ENCODE measurements at regions not wholly inside any gene's neighbourhood (a gene's known extent, or its start where the extent isn't known, plus 50 kb on each side); places are given as distances from the start of the nearest gene placed in this dataset.

- no peak for DNase-seq
Measured at GRCh38 chr3:106729481-106729880, 647.8 kb upstream of the CCDC54 start.

DNA sequence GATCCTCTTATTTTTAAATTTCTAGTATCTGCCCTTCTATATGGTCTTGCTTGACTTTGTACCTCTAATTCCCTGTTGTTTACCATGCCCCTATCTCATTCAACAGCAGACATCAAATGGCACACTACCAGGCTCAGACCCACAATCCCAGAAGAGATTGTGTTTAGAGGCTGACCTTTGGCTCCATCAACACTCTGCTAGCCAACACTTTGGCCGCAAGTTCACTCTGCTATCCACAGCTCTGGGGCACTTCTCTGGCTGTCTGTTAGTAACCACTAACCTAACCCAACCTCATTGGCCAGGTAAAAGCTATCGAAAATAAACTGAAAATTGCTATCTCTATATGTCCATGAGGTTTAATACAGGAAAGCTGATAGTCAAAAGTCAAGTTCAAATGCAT lies 646.0 kb upstream of the CCDC54 start:
- no peak for DNase-seq

- DNase-seq = no peak
Measured at GRCh38 chr3:106734712-106735111, 642.5 kb upstream of the CCDC54 start.

- DNase-seq = no peak
Measured at GRCh38 chr3:106737265-106737664, 640.0 kb upstream of the CCDC54 start.

DNA sequence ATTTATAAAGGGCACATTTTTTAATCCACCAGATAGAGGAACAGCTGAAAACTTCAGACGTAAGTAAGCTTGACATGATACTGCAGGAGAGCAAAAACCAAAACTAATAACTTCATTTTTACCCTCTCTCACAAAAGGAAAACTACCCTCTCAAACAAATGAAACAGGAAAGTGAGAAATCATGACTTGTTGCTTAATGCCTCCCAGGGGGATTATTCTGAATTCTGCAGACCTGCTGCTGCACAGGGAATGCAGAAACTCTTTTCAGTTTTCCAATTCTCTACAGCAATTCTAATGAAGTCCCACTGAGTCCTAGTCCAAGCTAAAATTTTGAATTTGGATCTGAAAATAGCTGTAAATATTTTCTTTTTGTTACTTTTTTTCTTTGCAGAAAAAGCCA lies 637.1 kb upstream of the CCDC54 start:
- DNase-seq = no peak

DNA sequence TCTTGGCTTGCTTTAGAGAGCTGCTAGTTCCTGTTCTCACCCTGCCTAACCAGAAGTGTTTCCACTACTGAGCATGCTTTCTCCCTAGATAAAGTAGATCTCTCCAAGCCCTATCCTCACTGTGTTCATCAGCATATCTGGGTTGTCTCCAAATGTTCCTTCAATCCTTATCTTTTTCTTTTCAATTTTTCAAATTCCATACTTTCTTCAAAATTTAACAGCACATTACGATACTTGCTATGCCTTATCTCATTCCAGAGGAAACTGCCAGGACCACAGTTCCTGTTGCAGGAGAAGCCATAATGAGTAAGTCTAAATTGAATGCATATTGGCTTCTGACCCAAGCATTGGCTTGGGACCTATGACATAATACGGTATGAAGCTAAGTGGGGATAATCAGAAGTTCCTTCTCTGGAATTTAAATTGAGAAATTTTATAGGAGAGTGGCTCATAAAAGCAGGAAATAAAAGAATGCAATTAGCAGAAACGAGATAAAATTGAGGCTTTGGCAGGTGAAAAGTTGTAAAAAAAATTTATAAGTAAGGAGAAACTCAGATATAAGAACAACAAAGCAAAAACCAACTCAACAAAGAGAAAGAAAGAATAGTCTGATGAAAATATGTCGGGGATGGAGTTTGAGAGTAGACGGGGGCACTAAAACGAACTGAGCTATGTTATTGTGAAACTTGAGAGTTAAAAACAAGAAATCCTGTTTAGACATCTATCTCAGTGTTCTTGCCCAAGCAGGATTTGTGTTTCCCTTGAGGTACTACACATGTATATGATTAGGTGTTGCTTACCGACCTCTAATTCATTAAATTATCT lies 631.7 kb upstream of the CCDC54 start:
- DNase-seq = no peak

DNA sequence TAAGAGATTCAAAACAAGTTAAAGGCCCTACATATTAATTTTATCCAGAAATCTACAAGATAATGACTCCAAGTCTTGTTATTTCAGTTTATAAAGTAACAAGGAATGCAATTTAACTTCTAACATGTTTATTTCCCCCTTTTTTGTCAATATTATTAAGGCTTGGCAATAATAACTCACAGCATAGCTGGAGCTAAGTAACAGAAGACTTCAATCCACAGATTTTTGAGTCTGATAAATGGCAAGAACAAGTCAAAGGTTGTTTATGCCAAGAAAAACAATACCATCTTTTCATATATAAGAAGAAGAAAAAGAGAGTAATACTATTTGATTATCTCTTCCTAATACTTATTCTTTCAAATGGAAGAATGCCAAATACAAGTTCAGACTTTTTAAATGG lies 631.0 kb upstream of the CCDC54 start:
- DNase-seq = no peak

GRCh38 chr3:106748472-106749262 lies 628.6 kb upstream of the CCDC54 start:
- no peak for DNase-seq

GRCh38 chr3:106750092-106750491 lies 627.1 kb upstream of the CCDC54 start:
- DNase-seq = no peak

DNA sequence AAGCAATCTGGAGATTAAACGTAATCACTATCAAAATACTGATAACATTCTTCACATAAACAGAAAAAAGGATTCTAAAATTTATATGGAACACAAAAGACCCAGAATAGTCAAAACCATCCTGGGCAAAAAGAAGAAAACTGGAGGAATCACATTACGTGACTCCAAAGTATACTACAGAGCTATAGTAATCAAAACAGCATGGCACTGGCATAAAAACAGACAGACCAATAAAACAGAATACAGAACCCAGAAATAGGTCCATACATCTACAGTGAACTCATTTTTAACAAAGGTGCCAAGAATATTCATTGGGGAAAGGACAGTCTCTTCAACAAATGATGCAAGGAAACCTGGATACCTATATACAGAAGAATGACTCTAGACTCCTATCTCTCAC lies 621.9 kb upstream of the CCDC54 start:
- DNase-seq = no peak

GRCh38 chr3:106756901-106757300 lies 620.3 kb upstream of the CCDC54 start:
- no peak for DNase-seq

DNA sequence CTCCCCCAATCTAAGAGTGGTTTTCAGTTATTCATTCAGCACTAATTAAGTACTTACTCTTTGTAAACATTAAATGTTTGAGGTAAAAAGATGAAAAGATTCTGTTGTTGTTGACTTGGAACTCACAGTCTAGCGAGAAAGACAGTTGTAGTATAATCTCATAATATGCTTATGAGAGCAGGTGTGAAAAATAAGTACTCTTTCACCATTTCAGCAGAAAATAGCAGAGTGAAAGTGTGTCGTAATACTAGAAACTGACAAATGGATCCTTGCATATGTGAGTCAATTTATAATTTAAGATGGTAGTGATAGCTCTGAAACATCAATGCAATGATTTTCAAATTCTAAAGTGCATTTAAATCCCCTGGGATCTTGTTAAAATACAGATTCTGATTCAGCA lies 618.8 kb upstream of the CCDC54 start:
- no peak for DNase-seq

DNA sequence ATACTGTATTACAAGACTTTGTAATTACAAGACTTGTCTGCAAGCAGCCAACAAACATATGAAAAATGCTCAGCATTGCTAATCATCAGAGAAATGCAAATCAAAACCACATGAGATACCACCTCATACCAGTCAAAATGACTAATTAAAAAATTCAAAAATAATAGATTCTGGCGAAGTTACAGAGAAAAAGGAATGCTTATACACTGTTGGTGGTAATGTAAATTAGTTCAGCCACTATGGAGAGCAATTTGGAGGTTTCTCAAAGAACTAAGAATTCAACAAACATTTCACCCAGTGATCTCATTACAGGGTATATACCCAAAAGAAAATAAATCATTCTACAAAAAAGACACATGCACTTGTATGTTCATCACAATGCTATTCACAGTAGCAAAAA lies 617.5 kb upstream of the CCDC54 start:
- DNase-seq = no peak

DNA sequence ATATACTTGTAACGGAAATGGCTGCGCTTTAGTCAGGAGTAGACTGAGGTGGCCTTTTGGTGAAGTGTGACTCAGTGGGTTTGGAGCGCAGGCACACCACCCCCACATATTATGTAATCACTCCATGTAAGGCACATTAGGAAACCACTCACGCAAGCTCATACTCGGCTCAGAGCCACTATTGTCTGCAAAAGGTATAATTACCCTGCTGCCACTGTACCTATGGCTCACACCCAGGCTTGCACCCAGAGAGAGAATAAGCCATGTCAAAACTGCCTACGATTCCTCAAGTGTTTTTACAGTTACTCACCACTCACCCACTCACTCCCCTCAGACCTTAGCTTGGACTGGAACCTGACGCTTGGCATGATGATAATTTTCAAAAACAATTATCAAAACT lies 611.9 kb upstream of the CCDC54 start:
- no peak for DNase-seq

DNA sequence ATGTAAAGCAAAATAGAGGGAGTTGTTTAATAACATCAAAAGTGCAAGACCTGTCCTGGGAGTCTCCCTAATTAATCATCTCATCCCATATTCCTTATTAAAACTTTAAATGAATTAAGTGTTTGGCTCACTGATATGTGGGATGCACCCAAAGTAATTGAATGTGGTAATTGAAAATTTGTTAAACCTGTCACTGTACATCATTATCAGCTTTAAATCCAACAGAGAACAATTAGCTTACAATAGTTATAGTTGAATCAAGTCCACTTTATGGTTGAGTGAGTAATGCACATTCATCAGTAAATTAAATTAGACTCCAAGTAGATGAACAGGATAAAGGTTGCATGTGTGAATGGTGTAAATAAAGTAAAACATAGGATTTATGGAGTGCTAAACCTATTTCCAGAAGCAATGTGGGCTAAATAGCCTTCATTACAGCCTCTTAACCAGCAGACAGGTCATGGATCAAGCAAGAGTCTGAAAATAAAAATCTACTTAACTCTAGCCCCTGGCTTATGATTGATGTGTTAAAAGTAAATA lies 608.2 kb upstream of the CCDC54 start:
- no peak for DNase-seq

DNA sequence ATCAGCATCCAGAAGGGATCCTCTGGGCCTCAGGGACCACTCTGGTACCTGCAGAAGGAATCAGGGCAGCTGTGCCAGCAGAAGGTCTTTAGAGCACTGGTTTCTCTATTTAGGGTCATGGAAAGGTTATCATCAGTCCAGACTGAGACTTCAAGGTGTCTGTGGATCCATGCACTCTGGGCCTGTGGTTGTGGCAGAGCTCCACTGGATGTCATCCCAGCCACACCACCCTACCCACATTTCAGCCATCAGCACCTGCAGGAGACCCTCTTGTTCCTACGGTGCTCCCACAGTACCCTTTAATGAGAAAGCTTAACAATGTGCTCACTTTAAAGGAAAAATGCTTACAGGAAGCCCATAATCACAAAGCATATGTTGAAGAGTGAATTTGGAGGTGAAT lies 603.4 kb upstream of the CCDC54 start:
- no peak for DNase-seq

GRCh38 chr3:106783231-106783630 lies 594.0 kb upstream of the CCDC54 start:
- no peak for DNase-seq

- no peak for DNase-seq
Measured at GRCh38 chr3:106789276-106789675, 588.0 kb upstream of the CCDC54 start.

DNA sequence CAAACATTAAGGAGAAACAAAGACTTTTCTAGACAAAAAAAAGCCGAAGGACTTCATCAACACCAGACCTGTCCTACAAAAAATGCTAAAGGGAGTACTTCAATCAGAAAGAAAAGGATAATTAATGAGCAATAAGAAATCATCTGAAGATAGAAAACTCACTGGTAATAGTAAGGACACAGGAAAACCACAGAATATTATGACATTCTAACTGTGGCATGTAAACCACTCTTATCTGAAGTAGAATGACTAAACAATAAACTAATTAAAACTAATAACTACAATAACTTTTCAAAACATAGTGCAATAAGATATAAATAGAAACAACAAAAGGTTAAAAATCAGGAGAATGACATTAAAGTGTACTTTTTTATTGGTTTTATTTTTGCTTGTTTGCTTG lies 584.5 kb upstream of the CCDC54 start:
- no peak for DNase-seq

DNA sequence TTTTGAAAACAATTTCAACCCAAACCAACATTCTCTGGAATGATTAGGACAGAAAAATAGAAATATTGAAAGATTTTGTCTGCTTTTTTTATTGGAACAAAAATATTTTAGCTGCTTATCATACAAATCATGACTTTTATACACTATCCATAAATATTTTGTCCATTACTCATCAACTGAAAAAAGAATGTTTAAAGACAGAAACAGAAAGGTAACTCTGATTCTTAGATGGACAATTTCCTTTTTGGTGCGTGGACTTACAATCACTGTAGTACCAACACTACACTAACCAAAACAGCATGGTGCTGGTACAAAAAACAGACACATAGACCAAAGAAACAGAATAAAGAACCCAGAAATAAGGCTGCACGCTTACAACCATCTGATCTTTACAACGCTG lies 582.8 kb upstream of the CCDC54 start:
- no peak for DNase-seq

GRCh38 chr3:106795553-106795952 lies 581.7 kb upstream of the CCDC54 start:
- no peak for DNase-seq

GRCh38 chr3:106797461-106797860 lies 579.8 kb upstream of the CCDC54 start:
- DNase-seq = no peak

- no peak for DNase-seq
Measured at GRCh38 chr3:106805625-106806024, 571.6 kb upstream of the CCDC54 start.

DNA sequence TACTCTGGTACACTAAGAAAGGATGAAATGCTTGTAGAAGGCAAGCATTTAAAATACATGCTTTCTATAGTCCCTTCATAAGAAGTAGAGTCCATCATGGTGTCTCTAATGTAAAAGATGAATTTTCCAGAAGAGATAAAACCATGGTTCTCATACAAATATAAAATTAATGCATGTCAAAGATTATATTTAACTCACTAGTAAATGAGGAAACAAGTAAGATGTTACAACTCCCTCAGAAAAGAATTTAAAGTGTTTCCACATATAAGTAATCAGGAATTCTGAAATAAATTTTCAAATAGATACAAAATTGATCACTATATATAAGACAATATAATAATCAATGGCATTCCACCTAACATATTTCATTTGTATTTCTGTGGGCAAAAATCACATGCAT lies 570.3 kb upstream of the CCDC54 start:
- no peak for DNase-seq
